ENCODE measurements at regions not wholly inside any gene's neighbourhood (a gene's known extent, or its start where the extent isn't known, plus 50 kb on each side); places are given as distances from the start of the nearest gene placed in this dataset.

DNA sequence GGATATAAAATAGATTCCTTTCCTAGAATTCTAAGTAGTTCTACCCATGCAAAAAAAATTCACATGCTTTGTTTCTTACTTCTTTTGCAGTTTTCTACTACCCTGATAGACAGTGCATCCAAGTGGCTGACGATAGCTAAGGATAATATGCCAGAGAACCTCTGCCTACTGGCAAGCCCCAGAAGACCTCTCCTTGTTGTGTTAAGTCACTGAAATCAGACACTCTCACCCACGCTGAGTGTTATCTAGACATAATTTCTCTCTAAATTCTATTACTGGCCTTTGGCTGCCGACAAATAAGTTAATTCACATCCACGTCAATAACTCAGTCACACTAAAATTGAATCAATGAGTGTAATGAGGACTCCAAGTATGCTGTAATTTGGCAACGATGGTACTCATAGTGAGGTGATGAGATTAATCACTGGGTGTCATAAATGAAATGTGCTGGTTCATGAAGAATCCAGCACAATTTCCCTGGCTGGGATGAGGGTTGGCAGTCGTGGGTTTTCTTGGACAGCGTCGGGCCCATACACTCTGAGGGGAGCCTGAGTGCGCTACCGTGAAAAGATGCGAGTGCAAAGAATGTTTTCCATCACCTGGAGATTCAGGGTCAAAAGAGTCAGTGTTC is 354.8 kb upstream of the TMEM132C start (continued):
- TF ChIP-seq SIRT6 (IDR thresholded peaks at IDR 0.05; ENCODE audit: low read length) (no peak), JUN (IDR thresholded peaks at IDR 0.05; ENCODE audit: low read depth, low read length) (no peak), SP4 (IDR thresholded peaks at IDR 0.05; ENCODE audit: low read length) (no peak), SIN3A (conservative IDR thresholded peaks at IDR 0.05 in 1 of 2, IDR thresholded peaks at IDR 0.05 in 1 of 2; ENCODE audit: low read depth in 1 of 2, low read length in 2 of 2) (no peak)
